NCI-H2029 (cell line): ENCODE measurements at regions not wholly inside any gene's neighbourhood (a gene's known extent, or its start where the extent isn't known, plus 50 kb on each side); places are given as distances from the start of the nearest gene placed in this dataset.
"Not testable (repeated sequence)": the region's sequence is repeated elsewhere in the genome, so short reads cannot be mapped to it uniquely, and the experiment has no call there.

Experiments
- DNase-seq: peaks from one replicate; lab custom pipeline; 2025; lab: John Stamatoyannopoulos, UW

DNA sequence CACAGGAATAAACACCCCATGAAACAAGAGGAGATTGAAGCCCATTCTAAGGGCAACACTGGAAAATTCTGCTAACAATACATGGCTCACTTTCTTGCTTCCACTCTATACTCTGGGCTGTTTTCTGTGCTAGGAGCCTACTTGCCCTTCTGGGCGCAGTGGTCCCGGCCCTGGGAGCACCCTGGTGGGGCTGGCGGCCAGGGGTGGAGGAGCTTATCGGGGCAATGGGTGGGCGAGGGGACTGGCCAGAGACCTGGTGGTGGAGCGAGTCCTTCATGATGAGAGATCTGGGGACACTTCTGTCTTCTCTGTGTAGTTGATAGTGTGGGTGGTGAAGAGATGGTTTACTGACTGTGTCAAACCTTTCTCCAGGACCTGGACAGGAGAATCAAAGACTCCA, 1128.5 kb downstream of the TBL1XR1 start:
- no peak for DNase-seq

DNA sequence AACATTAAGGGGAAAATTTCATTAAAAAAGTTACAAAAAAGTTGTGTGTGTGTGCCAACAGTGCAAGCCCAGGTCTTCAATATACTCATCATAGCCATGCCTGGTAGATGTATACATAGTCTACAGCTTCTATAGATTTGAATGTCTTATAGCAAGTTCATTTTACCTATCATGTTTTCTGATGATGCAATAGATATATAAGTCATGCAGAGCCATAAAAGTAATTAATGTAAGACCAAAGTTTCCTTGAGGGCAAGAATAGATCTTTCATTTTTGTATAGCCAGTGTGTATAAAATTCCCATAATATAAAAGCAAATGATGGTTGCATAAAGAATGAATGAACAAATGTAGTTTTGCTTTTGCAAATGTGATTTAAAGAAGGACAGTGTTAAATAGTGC, 1138.4 kb downstream of the TBL1XR1 start:
- no peak for DNase-seq

- DNase-seq: no peak
These were observed 1141.4 kb downstream of the TBL1XR1 start for GRCh38 chr3:176055836-176056235.

DNA sequence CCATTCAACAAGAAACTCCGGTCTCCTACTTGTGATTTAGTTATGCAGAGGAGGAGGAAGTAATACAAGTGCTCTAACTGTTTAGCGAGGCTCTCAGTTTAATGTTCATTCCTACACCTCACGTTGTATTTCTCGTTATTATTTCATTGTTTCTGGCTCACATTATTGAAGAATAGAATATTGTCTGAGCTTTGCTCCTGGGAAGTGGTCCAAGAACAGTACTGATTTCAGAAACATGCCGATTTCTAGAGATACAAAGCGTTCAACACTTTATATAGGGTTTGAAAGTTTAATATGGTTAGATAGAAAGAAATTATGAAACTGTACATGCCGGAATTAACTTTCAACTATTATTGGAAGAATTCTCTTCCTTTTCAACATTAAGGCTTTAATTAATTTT, 1145.5 kb downstream of the TBL1XR1 start:
- no peak for DNase-seq

DNA sequence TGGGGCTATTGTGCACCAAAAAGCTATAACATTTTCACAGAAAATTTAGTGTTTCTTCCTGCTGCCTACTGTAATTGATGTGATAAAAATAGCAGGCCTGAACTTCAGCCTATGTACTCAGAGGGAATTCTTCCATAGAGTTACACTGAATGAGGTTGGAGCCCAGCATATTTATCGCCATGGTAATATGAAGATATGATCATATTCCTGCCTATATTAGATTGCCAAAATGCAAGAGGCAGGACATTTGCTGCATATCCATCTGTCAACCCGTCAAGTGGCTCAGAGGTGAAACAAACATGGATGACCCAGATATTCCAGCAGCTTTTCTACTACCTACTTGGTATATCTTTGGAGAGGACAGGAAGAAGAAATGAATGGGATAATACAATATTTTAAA, 1150.6 kb downstream of the TBL1XR1 start:
- DNase-seq: no peak

GRCh38 chr3:176041812-176042211, 1155.5 kb downstream of the TBL1XR1 start:
- no peak for DNase-seq

DNA sequence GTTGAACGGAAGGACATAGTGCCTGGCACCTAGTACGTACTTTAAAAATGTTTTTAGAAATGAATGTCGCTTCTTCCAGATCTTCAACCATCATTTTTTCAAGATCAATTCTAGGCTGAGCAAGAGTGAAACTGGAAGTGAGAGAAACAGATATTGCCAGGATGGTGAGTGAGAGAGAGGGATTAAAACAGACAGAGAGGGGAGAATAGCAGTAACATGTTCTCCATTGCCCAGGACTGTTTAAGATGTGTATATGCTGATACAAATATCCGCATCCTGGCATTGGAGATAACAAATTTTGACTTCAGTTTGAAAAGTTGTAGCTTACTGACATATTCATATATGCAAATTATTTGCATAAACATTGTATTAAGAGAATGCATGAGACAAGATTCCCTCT, 1156.1 kb downstream of the TBL1XR1 start:
- no peak for DNase-seq

DNA sequence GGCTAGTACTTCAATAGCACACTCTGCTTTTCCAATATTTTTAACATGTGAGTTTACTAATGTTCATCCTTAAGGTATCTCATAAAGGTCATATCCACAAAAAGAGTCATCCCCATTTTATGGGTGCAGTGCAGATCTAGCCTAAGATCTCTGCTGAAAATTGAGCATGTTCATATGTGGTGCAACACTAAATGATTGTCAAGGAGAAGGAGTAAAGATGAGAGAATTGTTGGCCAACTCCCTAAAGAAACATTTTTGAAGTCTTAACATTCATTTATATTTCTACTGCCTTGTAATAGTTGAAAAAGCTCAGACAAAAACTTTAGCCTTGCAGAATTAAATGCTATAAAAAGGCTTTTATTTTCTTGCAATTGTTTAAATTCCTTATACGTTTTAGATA, 1159.6 kb downstream of the TBL1XR1 start:
- no peak for DNase-seq

DNA sequence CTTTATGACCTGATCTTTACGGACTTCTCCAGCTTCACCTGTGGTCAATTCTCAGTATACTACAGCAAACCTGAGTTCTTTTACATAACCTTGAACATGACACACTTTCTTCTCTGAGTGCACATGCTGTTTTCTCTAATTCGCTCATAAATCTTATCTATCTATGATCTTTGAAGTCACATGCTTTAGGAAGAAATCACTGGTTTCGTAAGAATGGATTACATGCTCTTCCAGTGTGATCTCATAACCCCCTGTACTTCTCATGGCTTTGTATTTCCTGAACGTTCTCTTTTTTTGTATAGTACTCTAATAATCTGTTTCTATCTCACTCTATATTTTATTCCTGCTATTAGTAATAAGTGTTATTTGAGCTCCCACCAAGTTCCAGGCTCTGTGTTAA, 1165.2 kb downstream of the TBL1XR1 start:
- DNase-seq: no peak

- DNase-seq: not testable (repeated sequence)
These were observed 1157.1 kb downstream of the NAALADL2 start for GRCh38 chr3:176016203-176016602.

- DNase-seq: not testable (repeated sequence)
These were observed 1156.1 kb downstream of the NAALADL2 start for GRCh38 chr3:176015228-176015627.

GRCh38 chr3:176009256-176009655, 1150.1 kb downstream of the NAALADL2 start:
- no peak for DNase-seq

DNA sequence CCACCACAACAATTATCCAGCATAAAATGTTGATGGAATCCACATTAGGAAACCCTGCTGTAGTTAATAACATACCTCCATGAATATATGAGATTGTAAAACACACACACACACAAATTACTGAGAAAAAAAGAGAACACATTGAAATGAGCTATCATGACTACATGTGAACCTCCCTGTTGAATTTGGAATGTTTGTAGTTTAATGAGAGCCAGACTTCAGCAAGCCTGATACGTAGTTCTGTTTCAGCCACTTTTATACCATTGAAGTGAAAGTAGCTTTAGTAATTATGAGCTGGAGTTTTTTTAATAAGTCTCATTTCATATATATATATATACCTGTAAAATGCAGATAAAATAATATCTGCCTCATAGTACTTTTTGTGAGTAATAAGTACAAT, 1146.4 kb downstream of the NAALADL2 start:
- no peak for DNase-seq

DNA sequence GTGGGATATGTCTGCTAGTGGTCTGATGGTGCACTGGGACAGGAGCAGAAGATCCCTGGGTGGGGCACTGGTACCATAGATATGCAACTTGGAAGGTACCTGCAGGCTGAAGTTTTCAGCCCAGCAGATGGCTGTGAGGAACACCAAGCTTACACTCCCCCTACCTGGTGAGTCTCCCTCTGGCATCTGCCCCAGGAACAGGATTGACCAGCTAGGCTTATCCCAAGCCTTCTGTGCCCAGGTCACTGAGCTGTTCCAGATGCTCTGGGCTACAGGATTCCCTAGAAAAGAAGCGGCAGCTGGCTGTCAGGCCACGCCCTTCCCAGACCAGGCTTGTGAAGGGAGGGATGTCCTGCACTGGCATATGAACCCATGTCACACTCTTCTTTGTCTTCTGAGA, 1130.0 kb downstream of the NAALADL2 start:
- DNase-seq: no peak

GRCh38 chr3:175988401-175988800, 1129.3 kb downstream of the NAALADL2 start:
- no peak for DNase-seq

DNA sequence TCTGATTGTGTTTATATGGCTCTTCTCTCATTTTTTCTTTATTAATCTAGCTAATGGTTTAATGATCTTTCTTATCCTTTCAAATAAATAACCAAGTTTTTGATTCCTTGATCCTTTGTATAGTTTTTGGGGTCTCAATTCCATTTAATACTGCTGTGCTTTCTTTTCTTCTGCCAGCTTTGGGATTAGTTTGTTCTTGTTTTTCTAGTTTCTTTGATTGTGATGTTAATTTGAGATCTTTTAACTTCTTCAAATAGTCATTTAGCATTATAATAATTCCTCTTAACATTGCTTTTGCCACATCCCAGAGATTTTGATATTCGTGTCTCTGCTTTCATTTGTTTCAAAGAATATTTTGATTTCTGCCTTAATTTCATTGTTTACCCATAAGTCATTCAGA, 1126.6 kb downstream of the NAALADL2 start:
- DNase-seq: no peak

DNA sequence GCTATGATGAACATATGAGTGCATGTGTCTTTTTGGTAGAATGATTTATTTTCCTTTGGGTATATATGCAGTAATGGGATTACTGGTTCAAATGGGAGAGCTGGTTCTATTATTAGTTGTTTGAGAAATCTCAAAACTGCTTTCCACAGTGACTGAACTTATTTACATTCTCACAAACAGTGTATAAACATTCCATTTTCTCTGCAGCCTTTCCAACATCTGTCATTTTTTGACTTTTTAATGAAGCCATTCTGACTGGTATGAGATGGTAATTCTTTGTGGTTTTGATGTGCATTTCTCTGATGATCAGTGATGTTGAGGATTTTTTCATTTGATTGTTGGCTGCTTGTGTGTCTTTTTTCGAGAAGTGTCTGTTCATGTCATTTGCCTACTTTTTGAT, 1124.2 kb downstream of the NAALADL2 start:
- DNase-seq: no peak

DNA sequence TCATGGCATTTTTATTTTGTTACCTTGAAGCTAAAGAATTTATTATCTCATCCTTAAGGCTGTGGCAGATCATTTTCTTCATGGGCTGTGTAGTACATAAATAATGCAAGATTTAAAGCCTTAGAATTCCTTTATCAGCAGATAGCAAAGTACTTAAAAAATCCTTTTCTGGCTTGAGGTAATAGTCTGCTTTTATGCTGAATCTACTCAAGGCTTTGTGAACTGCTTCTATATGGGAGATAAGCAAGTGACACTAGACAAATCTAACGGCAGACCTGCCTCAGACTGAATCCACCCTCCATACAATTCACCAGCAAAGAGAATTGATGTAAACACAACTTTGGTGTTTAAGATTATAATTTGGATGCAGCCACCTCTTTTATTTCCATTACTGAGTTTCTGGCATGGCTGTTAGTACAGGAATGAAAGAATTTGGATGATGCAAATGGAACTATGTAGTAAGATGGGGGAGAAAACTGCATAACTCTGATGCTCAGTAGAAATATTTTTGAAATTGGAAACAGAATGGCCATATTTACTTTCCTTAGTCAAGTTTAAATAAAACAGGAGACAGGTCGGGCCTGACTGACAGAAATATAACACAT, 1121.5 kb downstream of the NAALADL2 start:
- no peak for DNase-seq

- no peak for DNase-seq
These were observed 1119.0 kb downstream of the NAALADL2 start for GRCh38 chr3:175977968-175978752.

DNA sequence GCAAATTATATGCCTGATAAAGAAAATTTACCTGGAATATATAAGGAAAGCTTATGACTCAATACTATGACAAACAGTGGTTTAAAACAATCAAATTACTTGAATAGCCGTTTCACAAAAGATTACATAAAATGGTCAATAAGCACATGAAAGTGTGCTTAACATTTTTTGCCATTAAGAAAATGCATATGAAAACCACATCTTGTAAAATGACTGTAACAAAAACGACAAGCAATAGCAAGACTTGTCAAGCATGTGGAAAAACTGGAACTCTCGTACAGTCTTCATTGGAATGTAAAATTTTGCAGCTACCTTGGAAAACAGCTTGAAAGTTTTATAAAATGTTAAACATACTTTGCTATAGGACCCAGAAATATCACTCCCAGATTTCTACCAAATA, 1110.3 kb downstream of the NAALADL2 start:
- no peak for DNase-seq

DNA sequence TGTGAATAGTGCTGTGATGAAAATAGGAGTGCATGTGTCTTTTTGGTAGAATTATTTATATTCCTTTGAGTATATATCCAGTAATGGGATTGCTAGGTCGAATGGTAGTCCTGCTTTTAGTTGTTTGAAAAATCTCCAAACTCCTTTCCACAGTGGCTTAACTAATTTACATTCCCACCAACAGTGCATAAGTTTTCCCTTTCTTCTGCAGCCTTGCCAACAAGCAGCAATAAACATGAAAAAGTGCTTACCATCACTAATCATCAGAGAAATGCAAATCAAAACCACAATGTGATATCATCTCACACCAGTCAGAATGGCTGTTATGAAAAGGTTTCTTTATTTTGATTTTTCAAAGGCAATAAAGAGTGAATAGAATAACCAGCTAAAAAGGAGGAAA, 1105.9 kb downstream of the NAALADL2 start:
- no peak for DNase-seq

GRCh38 chr3:175957427-175957826, 1098.3 kb downstream of the NAALADL2 start:
- DNase-seq: no peak

GRCh38 chr3:175956964-175957363, 1097.8 kb downstream of the NAALADL2 start:
- DNase-seq: peak; percentile 46
